ENCODE measurements at regions not wholly inside any gene's neighbourhood (a gene's known extent, or its start where the extent isn't known, plus 50 kb on each side); places are given as distances from the start of the nearest gene placed in this dataset.

GRCh38 chr3:71854706-71855105, 69.8 kb upstream of the PROK2 start:
- no peaks in the 10 kb centered on the region for H3K79me1 ChIP-seq (ENCODE audit: insufficient read depth, low read depth, low read length, poor library complexity, severe bottlenecking)
- no peak for TF ChIP-seq CTCF (conservative IDR thresholded peaks at IDR 0.05)
- H2AK5ac ChIP-seq (ENCODE audit: insufficient read length, low read length), result no peak overlapping the region
- Mint-ChIP-seq H3K27me3 (ENCODE audit: low read depth) (peaks cover 4% of the 10 kb centered on the region), H3K27ac (no peak overlapping the region), H3K9me3 (no peaks in the 10 kb centered on the region), H3K4me3 (no peak overlapping the region), H3K4me1 (peaks cover 14 to 19% of the 10 kb centered on the region in 2 experiments), H3K36me3 (ENCODE audit: insufficient read depth in 1 of 3, low read depth in 3 of 3) (no peaks in the 10 kb centered on the region)
- H3K23me2 ChIP-seq (ENCODE audit: insufficient read length, low read depth, low read length, poor library complexity, severe bottlenecking), result no peaks in the 10 kb centered on the region
- H4K20me1 ChIP-seq (ENCODE audit: control insufficient read depth, insufficient read depth, insufficient read length), result peaks cover 4% of the 10 kb centered on the region
- no peak overlapping the region for H3K56ac ChIP-seq (ENCODE audit: insufficient read length, low read depth, low read length)
- no peaks in the 10 kb centered on the region for H3K9me3 ChIP-seq (ENCODE audit: control insufficient read depth, low read depth, low read length)
- H2BK15ac ChIP-seq (ENCODE audit: low read depth, low read length), result no peak overlapping the region
- no peak overlapping the region for H2BK120ac ChIP-seq (ENCODE audit: low read depth, low read length, poor library complexity, severe bottlenecking)
- H4K8ac ChIP-seq (replicated peaks; ENCODE audit: insufficient read length, low read depth, low read length), result no peak overlapping the region
- no peak overlapping the region for H4K5ac ChIP-seq (ENCODE audit: insufficient read length, low read depth, low read length)
- peaks cover 4% of the 10 kb centered on the region; the same call in 1 of the 2 replicates for H3K4me1 ChIP-seq (ENCODE audit: insufficient read depth, low read length)
- H2BK12ac ChIP-seq (ENCODE audit: insufficient read length, low read depth, low read length), result no peak overlapping the region
- H3K4me2 ChIP-seq (ENCODE audit: insufficient read depth, insufficient read length, low read length), result no peak overlapping the region
- H3K18ac ChIP-seq (ENCODE audit: insufficient read length, low read depth, low read length), result no peak overlapping the region
- no peak overlapping the region for H3K14ac ChIP-seq (ENCODE audit: insufficient read depth, low read length)
- H3K4ac ChIP-seq (ENCODE audit: low read depth, low read length), result no peak overlapping the region
- H2BK5ac ChIP-seq (ENCODE audit: insufficient read length, low read length), result no peak overlapping the region
- H4K91ac ChIP-seq (ENCODE audit: insufficient read length, low read depth, low read length), result no peak overlapping the region
- no peak overlapping the region for H3K23ac ChIP-seq (ENCODE audit: insufficient read length, low read depth, low read length)
- no peak overlapping the region for H3K27ac ChIP-seq (ENCODE audit: insufficient read length, low read depth, low read length)
- DNase-seq, result no peak
- no peak overlapping the region for H3T11ph ChIP-seq (ENCODE audit: low read length)
- no peak overlapping the region for H2AFZ ChIP-seq (ENCODE audit: low read length)
- H3K27me3 ChIP-seq (ENCODE audit: insufficient read depth, low read length), result no peaks in the 10 kb centered on the region
- H3K9ac ChIP-seq (ENCODE audit: extremely low read depth, insufficient read length, low read length), result no peak overlapping the region
- no peaks in the 10 kb centered on the region for H3K79me2 ChIP-seq (ENCODE audit: insufficient read depth, low read length)
- H2BK20ac ChIP-seq (ENCODE audit: low read depth, low read length, poor library complexity, severe bottlenecking), result no peak overlapping the region
- WGBS (ENCODE audit: extremely low coverage, insufficient read length, low lambda C conversion rate), result no CpG with 5 or more reads among the region's 4 CpGs

All from H9 (cell line).